ENCODE measurements at regions not wholly inside any gene's neighbourhood (a gene's known extent, or its start where the extent isn't known, plus 50 kb on each side); places are given as distances from the start of the nearest gene placed in this dataset.

DNA sequence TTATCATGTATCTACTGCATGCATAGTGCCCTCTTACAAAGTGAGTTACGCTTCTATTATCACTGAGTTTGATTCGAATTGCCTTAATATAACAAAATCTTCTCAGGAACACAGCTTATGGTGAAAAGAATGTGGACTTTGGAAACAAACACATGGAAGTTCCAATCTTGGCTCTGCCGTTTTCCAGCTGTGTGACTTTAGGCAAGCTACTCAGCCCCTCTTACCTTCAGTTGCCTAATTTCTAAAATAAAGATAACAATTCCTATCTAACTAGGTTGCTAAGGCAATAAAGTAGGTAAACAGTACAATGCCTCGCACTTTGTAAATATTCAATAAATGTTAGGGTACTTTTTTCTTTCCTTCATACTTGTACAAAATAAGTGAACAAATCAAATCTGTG, 104.0 kb upstream of the GRIA3 start:
- TF ChIP-seq, protein P1, sequence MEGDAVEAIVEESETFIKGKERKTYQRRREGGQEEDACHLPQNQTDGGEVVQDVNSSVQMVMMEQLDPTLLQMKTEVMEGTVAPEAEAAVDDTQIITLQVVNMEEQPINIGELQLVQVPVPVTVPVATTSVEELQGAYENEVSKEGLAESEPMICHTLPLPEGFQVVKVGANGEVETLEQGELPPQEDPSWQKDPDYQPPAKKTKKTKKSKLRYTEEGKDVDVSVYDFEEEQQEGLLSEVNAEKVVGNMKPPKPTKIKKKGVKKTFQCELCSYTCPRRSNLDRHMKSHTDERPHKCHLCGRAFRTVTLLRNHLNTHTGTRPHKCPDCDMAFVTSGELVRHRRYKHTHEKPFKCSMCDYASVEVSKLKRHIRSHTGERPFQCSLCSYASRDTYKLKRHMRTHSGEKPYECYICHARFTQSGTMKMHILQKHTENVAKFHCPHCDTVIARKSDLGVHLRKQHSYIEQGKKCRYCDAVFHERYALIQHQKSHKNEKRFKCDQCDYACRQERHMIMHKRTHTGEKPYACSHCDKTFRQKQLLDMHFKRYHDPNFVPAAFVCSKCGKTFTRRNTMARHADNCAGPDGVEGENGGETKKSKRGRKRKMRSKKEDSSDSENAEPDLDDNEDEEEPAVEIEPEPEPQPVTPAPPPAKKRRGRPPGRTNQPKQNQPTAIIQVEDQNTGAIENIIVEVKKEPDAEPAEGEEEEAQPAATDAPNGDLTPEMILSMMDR (IDR thresholded peaks at IDR 0.05; ENCODE audit: low read length), result no peak
- no peak for TF ChIP-seq EZH2 (optimal IDR thresholded peaks at IDR 0.05; ENCODE audit: low read depth, low read length)
- no peak for TF ChIP-seq EZH2phosphoT487 (IDR thresholded peaks at IDR 0.05; ENCODE audit: low read length)
